Activated CD4-positive, alpha-beta T cell treated with anti-CD3 and anti-CD28 coated beads, Interleukin-2, amount 10 ng/mL, durations not matched to agents 7 days and 5 days (primary cell): ENCODE measurements at regions not wholly inside any gene's neighbourhood (a gene's known extent, or its start where the extent isn't known, plus 50 kb on each side); places are given as distances from the start of the nearest gene placed in this dataset.
"Not testable (repeated sequence)": the region's sequence is repeated elsewhere in the genome, so short reads cannot be mapped to it uniquely, and the experiment has no call there.

Experiments used
- CTCF ChIA-PET: fragments of 350-600 bp; sonication (Branson Sonifier 250); formaldehyde crosslinking; loops from one replicate; lab custom pipeline; 2021; ENCODE audit warnings: antibody characterized with exemption; lab: Charles Lee
- POLR2A ChIA-PET: fragments of 350-600 bp; sonication (Branson Sonifier 250); formaldehyde crosslinking; loops from one replicate; lab custom pipeline; 2021; ENCODE audit warnings: antibody characterized with exemption; lab: Charles Lee
- DNase-seq: peaks from one replicate; pipeline ENCODE4 v3.0.0-alpha.2; 2020
- H3K27ac Mint-ChIP-seq: one replicate; pipeline ENCODE4 v1.8.0; 2021; ENCODE audit warnings: mild to moderate bottlenecking, moderate library complexity, mixed read lengths
- H3K27me3 Mint-ChIP-seq: one replicate; pipeline ENCODE4 v1.8.0; 2021; ENCODE audit warnings: mixed read lengths
- H3K36me3 Mint-ChIP-seq: one replicate; pipeline ENCODE4 v1.8.0; 2021; ENCODE audit warnings: low read depth, mixed read lengths
- H3K4me1 Mint-ChIP-seq: one replicate; pipeline ENCODE4 v1.8.0; 2021; ENCODE audit warnings: mixed read lengths
- H3K4me3 Mint-ChIP-seq: one replicate; pipeline ENCODE4 v1.8.0; 2021; ENCODE audit warnings: mild to moderate bottlenecking, moderate library complexity, mixed read lengths
- H3K9me3 Mint-ChIP-seq: one replicate; pipeline ENCODE4 v1.8.0; 2021; ENCODE audit warnings: mixed read lengths

DNA sequence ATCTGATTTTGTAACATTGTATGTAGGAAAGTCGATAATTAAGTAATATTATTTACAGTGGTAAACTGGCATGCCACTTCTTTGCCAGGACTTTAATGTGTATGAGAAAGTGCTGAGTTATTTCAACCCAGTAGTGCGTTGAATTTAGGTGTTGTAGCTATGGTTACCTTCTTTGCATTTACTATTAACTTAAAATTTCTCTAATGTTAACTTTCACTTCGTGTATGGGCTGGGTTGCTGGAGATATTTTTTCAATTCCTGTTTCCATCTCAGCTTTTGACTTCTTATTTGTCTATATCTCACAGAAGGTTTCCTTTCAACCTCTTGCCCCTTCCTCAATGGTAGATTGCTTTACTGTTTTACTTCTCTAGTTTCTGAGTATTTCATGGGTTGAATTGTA, 1345.6 kb downstream of the FSCB start:
- H3K27me3 Mint-ChIP-seq, result no peaks in the 10 kb centered on the region
- ChIA-PET POLR2A (no interaction called here), CTCF (no interaction called here)
- no peak for DNase-seq
- no peaks in the 10 kb centered on the region for H3K4me1 Mint-ChIP-seq
- H3K4me3 Mint-ChIP-seq, result no peak overlapping the region
- no peak overlapping the region for H3K27ac Mint-ChIP-seq
- no peaks in the 10 kb centered on the region for H3K36me3 Mint-ChIP-seq
- peaks cover 3% of the 10 kb centered on the region for H3K9me3 Mint-ChIP-seq

DNA sequence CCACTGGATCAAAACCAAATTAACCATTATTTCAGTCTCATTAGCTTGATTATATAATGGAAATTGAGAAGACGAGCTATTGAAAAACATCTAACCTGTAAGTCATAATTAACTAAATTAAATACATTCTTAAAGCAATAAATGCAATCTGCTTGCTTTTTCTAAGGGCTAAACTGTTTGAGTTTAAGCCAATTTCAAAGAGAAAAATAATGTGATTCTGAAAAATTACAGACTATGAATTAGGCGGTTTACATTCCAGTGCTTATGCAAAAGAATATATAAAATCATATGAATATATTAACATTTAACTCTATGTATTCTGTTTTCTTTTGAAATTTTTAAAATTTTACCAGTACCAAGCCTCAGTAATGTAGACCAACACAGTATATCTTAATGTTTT, 1349.4 kb downstream of the FSCB start:
- DNase-seq, result no peak
- ChIA-PET POLR2A (no interaction called here), CTCF (no interaction called here)
- no peak overlapping the region for H3K4me3 Mint-ChIP-seq
- H3K27me3 Mint-ChIP-seq, result no peaks in the 10 kb centered on the region
- H3K4me1 Mint-ChIP-seq, result no peaks in the 10 kb centered on the region
- H3K27ac Mint-ChIP-seq, result no peak overlapping the region
- H3K36me3 Mint-ChIP-seq, result no peaks in the 10 kb centered on the region
- H3K9me3 Mint-ChIP-seq, result peaks cover 5% of the 10 kb centered on the region

DNA sequence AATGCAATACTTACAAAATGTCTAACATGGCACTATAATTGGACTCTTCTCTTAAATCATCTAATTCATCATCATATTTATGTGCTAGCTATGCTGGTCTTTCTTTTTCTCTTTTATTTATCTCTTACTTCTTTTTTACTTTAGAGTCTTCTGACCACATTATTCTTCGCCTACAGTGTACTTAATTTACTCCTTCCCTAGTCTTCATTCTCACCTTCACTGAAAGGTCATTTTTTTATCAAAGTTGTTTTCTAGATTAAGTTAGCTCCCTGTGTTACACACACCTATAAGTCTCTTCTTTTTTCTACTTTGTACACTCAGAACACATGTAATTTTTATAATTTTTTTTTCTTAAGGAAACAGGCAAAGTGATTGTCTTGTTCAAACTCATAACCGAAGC, 1351.2 kb downstream of the FSCB start:
- Mint-ChIP-seq H3K27me3 (no peaks in the 10 kb centered on the region), H3K27ac (no peak overlapping the region), H3K4me3 (no peak overlapping the region), H3K36me3 (no peaks in the 10 kb centered on the region), H3K9me3 (peaks cover 5% of the 10 kb centered on the region), H3K4me1 (no peaks in the 10 kb centered on the region)
- CTCF ChIA-PET, result no interaction called here
- POLR2A ChIA-PET, result no interaction called here
- no peak for DNase-seq

DNA sequence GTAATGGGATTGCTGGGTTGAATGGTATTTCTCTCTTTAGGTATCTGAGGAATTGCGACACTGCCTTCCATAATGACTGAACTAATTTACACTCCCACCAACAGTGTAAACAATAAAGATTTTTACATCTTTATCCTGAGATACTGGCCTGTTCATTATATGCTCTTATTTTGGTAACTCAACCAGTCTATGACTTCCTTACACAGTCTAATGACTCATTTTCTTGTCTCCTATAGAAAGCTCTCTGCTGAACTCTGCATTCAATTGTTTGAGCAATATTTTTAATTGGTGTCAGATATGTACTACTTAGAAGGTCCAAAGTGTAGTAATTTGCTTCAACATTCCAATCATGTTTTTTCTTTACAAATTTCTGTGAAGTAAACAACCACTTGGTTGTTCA, 1351.8 kb downstream of the FSCB start:
- DNase-seq, result no peak
- H3K27ac Mint-ChIP-seq, result no peak overlapping the region
- no peak overlapping the region for H3K4me3 Mint-ChIP-seq
- H3K4me1 Mint-ChIP-seq, result no peaks in the 10 kb centered on the region
- peaks cover 5% of the 10 kb centered on the region for H3K9me3 Mint-ChIP-seq
- no peaks in the 10 kb centered on the region for H3K36me3 Mint-ChIP-seq
- POLR2A ChIA-PET, result no interaction called here
- H3K27me3 Mint-ChIP-seq, result no peaks in the 10 kb centered on the region
- CTCF ChIA-PET, result no interaction called here

DNA sequence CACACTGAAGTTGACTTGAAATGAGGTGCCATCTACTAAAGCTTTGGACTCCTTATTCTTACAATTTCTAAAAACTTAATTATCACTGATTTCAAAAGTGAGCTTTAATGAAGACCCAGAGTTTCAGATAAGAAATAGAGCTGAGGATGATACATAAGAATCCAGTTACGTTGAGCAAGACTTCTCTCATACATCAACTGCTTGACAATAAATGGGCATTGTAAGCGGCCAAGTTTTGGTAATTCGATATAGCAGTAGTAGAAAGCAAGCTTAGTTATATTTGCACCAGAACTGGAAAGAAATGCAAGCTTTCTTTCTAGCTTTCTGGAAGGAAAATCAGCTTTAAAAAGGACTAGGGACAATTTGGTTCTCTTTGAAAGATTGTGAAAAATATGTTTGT, 1359.6 kb downstream of the FSCB start:
- ChIA-PET CTCF (no interaction called here), POLR2A (no interaction called here)
- Mint-ChIP-seq H3K27ac (no peak overlapping the region), H3K4me3 (no peak overlapping the region), H3K4me1 (no peaks in the 10 kb centered on the region), H3K9me3 (no peaks in the 10 kb centered on the region), H3K27me3 (no peaks in the 10 kb centered on the region), H3K36me3 (no peaks in the 10 kb centered on the region)
- DNase-seq, result no peak

DNA sequence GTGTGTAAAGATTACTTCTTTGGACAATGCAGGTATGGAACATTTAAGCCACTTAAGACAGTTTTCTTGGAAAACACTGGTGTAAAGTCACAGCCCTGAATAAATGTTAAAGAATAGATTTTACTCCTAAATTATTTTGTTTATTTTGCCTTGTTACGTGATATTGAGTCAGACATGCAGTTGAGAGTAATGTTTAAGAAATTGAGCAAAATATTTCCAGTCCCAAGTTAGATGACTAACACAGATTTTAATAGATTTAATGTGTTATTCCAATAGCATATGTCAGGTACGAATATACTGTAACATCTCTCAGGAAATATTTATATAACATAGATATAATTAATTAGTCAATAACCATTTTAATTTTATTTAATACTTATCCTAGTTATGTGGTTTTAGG, 1361.7 kb downstream of the FSCB start:
- no peak overlapping the region for H3K27ac Mint-ChIP-seq
- ChIA-PET CTCF (no interaction called here), POLR2A (no interaction called here)
- no peak for DNase-seq
- no peaks in the 10 kb centered on the region for H3K27me3 Mint-ChIP-seq
- H3K4me3 Mint-ChIP-seq, result no peak overlapping the region
- H3K9me3 Mint-ChIP-seq, result no peaks in the 10 kb centered on the region
- no peaks in the 10 kb centered on the region for H3K36me3 Mint-ChIP-seq
- H3K4me1 Mint-ChIP-seq, result no peaks in the 10 kb centered on the region

DNA sequence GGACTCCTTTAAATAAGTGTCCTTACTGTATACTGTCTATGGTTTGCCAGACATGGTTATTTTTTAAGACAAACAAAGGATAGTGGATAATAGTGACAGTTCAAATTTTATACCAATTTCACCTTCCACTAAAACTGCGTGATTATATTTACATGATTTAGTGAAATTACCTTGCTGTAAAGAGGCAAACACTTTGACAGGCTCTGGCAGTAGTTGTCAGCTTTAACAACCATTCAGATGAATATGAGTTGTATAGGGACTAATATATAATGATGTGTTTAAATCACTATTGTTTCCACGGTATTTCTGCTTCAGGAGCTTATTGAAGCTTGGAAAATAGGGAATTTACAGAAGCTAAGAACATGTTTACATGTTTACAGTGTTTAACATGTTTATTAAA, 1364.0 kb downstream of the FSCB start:
- Mint-ChIP-seq H3K36me3 (no peaks in the 10 kb centered on the region), H3K9me3 (no peaks in the 10 kb centered on the region), H3K4me3 (no peak overlapping the region), H3K27ac (no peak overlapping the region), H3K27me3 (no peaks in the 10 kb centered on the region), H3K4me1 (no peaks in the 10 kb centered on the region)
- no peak for DNase-seq
- CTCF ChIA-PET, result no interaction called here
- POLR2A ChIA-PET, result no interaction called here

DNA sequence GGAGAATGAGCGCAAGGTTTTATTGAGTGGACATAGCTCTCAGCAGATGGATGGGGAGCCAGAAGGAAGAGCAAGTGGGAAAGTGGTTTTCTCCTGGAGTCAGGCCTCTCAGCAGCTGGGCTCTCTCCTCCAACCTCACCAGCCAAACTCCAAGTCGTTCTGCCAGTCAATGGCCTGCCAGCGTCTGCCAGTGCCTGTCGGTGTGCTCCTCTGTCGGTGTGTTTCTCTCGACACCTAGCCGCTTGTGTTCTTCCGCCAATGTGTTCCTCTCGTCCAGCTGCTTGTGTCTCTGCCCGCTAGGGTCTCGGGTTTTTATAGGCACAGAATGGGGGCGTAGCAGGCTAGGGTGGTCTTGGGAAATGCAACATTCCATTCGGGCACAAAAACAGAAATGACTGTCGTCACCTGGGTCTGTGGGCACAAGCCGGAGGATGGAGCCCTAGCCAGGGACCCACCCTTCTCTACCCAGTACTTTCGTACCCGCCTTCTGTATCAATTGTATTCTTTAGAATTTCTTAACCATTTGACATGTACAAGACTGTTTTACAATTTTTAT, 1365.4 kb downstream of the FSCB start:
- DNase-seq, result no peak
- ChIA-PET CTCF (no interaction called here), POLR2A (no interaction called here)
- H3K9me3 Mint-ChIP-seq, result peaks cover 5% of the 10 kb centered on the region
- H3K36me3 Mint-ChIP-seq, result no peaks in the 10 kb centered on the region
- H3K27ac Mint-ChIP-seq, result no peak overlapping the region
- H3K4me3 Mint-ChIP-seq, result no peak overlapping the region
- no peaks in the 10 kb centered on the region for H3K4me1 Mint-ChIP-seq
- H3K27me3 Mint-ChIP-seq, result no peaks in the 10 kb centered on the region

DNA sequence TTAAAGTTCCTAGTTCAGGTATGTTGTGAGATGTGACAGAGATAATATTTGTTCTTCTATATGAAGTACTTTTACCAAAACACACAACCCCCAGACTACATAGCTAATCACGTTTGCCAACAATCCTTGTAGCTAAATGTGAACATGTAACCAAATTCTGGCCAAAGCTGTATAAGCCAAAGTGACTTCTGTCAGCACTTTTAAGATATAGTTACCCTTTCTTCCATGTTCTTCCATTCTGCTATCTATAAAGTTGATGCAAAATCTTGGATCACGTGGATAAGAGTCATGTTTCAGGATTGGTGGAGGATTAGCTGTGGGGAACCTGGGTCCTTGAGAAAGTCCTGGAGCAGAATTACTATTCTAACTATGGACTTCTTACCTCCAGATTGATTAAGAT, 1366.6 kb downstream of the FSCB start:
- Mint-ChIP-seq H3K4me3 (no peak overlapping the region), H3K9me3 (peaks cover 7% of the 10 kb centered on the region), H3K27ac (no peak overlapping the region), H3K36me3 (no peaks in the 10 kb centered on the region), H3K4me1 (no peaks in the 10 kb centered on the region), H3K27me3 (no peaks in the 10 kb centered on the region)
- DNase-seq, result no peak
- CTCF ChIA-PET, result no interaction called here
- POLR2A ChIA-PET, result no interaction called here

DNA sequence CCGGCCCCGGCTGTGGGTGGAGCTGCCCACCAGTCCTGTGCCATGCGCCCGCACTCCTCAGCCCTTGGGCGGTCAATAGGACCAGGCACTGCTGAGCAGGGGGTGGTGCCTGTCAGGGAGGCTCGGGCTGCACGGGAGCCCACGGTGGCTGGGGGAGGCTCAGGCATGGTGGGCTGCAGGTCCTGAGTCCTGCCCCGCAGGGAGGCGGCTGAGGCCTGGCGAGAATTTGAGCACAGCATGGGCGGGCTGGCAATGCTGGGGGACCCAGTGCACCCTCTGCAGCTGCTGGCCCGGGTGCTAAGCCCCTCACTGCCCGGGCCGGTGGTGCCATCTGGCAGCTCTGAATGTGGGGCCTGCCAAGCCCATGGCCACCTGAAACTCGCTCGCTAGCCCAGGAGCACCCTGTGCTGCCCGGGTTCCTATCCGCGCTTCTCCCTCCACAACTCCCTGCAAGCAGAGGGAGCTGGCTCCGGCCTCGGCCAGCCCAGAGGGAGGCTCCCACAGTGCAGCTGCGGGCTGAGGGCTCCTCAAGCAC, 1371.1 kb downstream of the FSCB start:
- peaks cover 12% of the 10 kb centered on the region for H3K9me3 Mint-ChIP-seq
- H3K4me1 Mint-ChIP-seq, result no peaks in the 10 kb centered on the region
- H3K4me3 Mint-ChIP-seq, result no peak overlapping the region
- POLR2A ChIA-PET, result no interaction called here
- H3K36me3 Mint-ChIP-seq, result no peaks in the 10 kb centered on the region
- CTCF ChIA-PET, result no interaction called here
- H3K27ac Mint-ChIP-seq, result no peak overlapping the region
- no peak for DNase-seq
- H3K27me3 Mint-ChIP-seq, result no peaks in the 10 kb centered on the region

DNA sequence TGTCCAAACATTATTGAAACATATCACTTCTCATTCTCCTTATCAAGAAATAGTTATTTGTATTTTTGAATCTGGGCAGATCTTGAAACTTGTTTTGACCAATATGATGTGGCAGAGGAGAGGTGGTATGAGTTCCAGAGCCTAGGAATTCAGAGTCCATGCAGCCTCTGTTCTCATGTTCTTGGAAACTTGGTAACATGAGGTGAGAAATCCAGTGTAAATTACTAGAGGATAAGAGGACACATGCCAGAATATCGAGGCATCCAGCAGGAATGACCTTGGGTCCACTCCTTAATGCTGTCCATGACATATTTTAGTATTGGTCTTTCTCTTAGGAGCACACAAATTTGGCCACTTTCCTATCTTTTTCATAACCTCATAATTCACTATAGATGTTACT, 1374.6 kb downstream of the FSCB start:
- ChIA-PET CTCF (no interaction called here), POLR2A (no interaction called here)
- peaks cover 9% of the 10 kb centered on the region for H3K9me3 Mint-ChIP-seq
- H3K27me3 Mint-ChIP-seq, result no peaks in the 10 kb centered on the region
- H3K4me1 Mint-ChIP-seq, result no peaks in the 10 kb centered on the region
- no peak for DNase-seq
- no peak overlapping the region for H3K4me3 Mint-ChIP-seq
- H3K27ac Mint-ChIP-seq, result no peak overlapping the region
- H3K36me3 Mint-ChIP-seq, result no peaks in the 10 kb centered on the region

DNA sequence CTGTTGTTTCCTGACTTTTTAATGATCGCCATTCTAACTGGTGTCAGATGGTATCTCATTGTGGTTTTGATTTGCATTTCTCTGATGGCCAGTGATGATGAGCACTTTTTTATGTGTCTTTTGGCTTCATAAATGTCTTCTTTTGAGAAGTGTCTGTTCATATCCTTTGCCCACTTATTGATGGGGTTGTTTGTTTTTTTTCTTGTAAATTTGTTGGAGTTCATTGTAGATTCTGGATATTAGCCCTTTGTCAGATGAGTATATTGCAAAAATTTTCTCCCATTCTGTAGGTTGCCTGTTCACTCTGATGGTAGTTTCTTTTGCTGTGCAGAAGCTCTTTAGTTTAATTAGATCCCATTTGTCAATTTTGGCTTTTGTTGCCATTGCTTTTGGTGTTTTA, 1378.7 kb downstream of the FSCB start:
- H3K9me3 Mint-ChIP-seq, H3K27me3 Mint-ChIP-seq, H3K36me3 Mint-ChIP-seq, CTCF ChIA-PET, POLR2A ChIA-PET, H3K27ac Mint-ChIP-seq, DNase-seq, H3K4me3 Mint-ChIP-seq, H3K4me1 Mint-ChIP-seq: not testable (repeated sequence)

DNA sequence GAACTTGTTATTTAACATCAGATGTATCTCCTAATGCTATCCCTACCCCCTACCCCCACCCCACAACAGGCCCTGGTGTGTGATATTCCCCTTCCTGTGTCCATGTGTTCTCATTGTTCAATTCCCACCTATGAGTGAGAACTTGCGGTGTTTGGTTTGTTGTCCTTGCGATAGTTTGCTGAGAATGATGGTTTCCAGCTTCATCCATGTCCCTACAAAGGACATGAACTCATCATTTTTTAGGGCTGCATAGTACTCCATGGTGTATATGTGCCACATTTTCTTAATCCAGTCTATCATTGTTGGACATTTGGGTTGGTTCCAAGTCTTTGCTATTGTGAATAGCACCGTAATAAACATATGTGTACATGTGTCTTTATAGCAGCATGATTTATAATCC, 1379.2 kb downstream of the FSCB start:
- DNase-seq, H3K4me3 Mint-ChIP-seq, CTCF ChIA-PET, POLR2A ChIA-PET, H3K36me3 Mint-ChIP-seq, H3K27me3 Mint-ChIP-seq, H3K27ac Mint-ChIP-seq, H3K4me1 Mint-ChIP-seq, H3K9me3 Mint-ChIP-seq: not testable (repeated sequence)

DNA sequence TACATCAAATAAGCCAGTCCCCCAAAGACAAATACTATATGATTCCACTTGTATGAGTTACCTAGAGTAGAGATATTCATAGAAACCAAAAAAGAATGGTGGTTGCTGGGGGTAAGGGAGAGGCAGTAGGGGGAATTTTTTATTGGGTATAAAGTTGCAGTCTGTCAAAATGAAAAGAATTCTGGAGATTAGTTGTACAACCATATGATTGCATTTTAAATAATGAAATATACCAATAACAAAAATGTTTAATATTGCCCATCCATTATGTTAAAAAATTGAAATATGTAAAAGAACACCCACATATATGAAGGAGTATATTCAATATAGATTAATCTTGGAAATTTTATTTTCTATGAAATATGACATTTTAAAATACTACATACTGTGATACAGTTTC, 1383.5 kb downstream of the FSCB start:
- Mint-ChIP-seq H3K27ac (no peak overlapping the region), H3K9me3 (peaks cover 13% of the 10 kb centered on the region), H3K36me3 (no peaks in the 10 kb centered on the region), H3K4me3 (no peak overlapping the region), H3K4me1 (no peaks in the 10 kb centered on the region), H3K27me3 (no peaks in the 10 kb centered on the region)
- CTCF ChIA-PET, result no interaction called here
- no peak for DNase-seq
- POLR2A ChIA-PET, result no interaction called here
